NCI-H1417 treated with DMSO at 0.1 percent for 48 hours (cell line): ENCODE measurements at regions not wholly inside any gene's neighbourhood (a gene's known extent, or its start where the extent isn't known, plus 50 kb on each side); places are given as distances from the start of the nearest gene placed in this dataset.

Experiments
- DNase-seq: peaks from one replicate; lab custom pipeline; 2025; lab: John Stamatoyannopoulos, UW

- no peak for DNase-seq
Observed at GRCh38 chr12:77629141-77629540, 201.6 kb upstream of the NAV3 start.

GRCh38 chr12:77625441-77625840 is 205.3 kb upstream of the NAV3 start:
- no peak for DNase-seq

GRCh38 chr12:77619425-77619824 is 211.3 kb upstream of the NAV3 start:
- DNase-seq: no peak

- DNase-seq: no peak
Observed at GRCh38 chr12:77617818-77618217, 212.9 kb upstream of the NAV3 start.

GRCh38 chr12:77615332-77615731 is 215.4 kb upstream of the NAV3 start:
- DNase-seq: no peak

- no peak for DNase-seq
Observed at GRCh38 chr12:77613411-77613810, 217.3 kb upstream of the NAV3 start.

GRCh38 chr12:77610446-77610845 is 220.2 kb upstream of the NAV3 start:
- no peak for DNase-seq

GRCh38 chr12:77609016-77609415 is 221.7 kb upstream of the NAV3 start:
- no peak for DNase-seq

GRCh38 chr12:77608271-77608824 is 222.3 kb upstream of the NAV3 start:
- no peak for DNase-seq

GRCh38 chr12:77606348-77606747 is 224.3 kb upstream of the NAV3 start:
- DNase-seq: no peak

- DNase-seq: no peak
Observed at GRCh38 chr12:77603946-77604345, 226.7 kb upstream of the NAV3 start.

GRCh38 chr12:77601069-77601468 is 229.6 kb upstream of the NAV3 start:
- no peak for DNase-seq

GRCh38 chr12:77600468-77600843 is 230.2 kb upstream of the NAV3 start:
- DNase-seq: no peak

- no peak for DNase-seq
Observed at GRCh38 chr12:77599782-77600467, 230.8 kb upstream of the NAV3 start.

GRCh38 chr12:77594366-77594765 is 236.3 kb upstream of the NAV3 start:
- no peak for DNase-seq

- no peak for DNase-seq
Observed at GRCh38 chr12:77592836-77593235, 237.9 kb upstream of the NAV3 start.

- DNase-seq: peak; percentile 73
Observed at GRCh38 chr12:77591959-77592743, 238.5 kb upstream of the NAV3 start.

GRCh38 chr12:77590306-77590705 is 240.4 kb upstream of the NAV3 start:
- DNase-seq: no peak

- DNase-seq: no peak
Observed at GRCh38 chr12:77584860-77585259, 245.8 kb upstream of the NAV3 start.

GRCh38 chr12:77578466-77579220 is 252.1 kb upstream of the NAV3 start:
- no peak for DNase-seq

GRCh38 chr12:77577791-77578190 is 252.9 kb upstream of the NAV3 start:
- DNase-seq: no peak

- no peak for DNase-seq
Observed at GRCh38 chr12:77575376-77575919, 255.2 kb upstream of the NAV3 start.
